WERI-Rb-1 (cell line): ENCODE measurements at regions not wholly inside any gene's neighbourhood (a gene's known extent, or its start where the extent isn't known, plus 50 kb on each side); places are given as distances from the start of the nearest gene placed in this dataset.

ENCODE experiments used
- DNase-seq: peaks from one replicate; pipeline ENCODE4 v3.0.0-alpha.2; 2020
- H3K27ac ChIP-seq: fragments of 250-450 bp; sonication (Bioruptor Pico); 2 replicates; pipeline ENCODE4 v1.5.1; 2020; ENCODE audit warnings: mild to moderate bottlenecking, moderate library complexity
- H3K27me3 ChIP-seq: fragments of 250-450 bp; sonication (Bioruptor Pico); 2 replicates; pipeline ENCODE4 v1.5.1; 2021; ENCODE audit warnings: mild to moderate bottlenecking, low read depth, moderate library complexity; ENCODE audit not compliant: insufficient read depth, severe bottlenecking
- H3K36me3 ChIP-seq: fragments of 250-450 bp; sonication (Bioruptor Pico); 2 replicates; pipeline ENCODE4 v1.5.1; 2020; ENCODE audit warnings: mild to moderate bottlenecking, moderate library complexity
- H3K4me3 ChIP-seq: 2 replicates; pipeline ENCODE4 v1.5.1; 2011; ENCODE audit warnings: low read depth, mild to moderate bottlenecking, control low read depth, low read length
- H3K9me3 ChIP-seq: fragments of 250-450 bp; sonication (Bioruptor Pico); 2 replicates; pipeline ENCODE4 v1.5.1; 2021; ENCODE audit warnings: mild to moderate bottlenecking, moderate library complexity; ENCODE audit not compliant: severe bottlenecking
- CTCF ChIP-seq: IDR thresholded peaks from 2 replicates; pipeline ENCODE4 v1.5.1; 2011; ENCODE audit warnings: low read depth, mild to moderate bottlenecking, control low read depth, inconsistent platforms, low read length

DNA sequence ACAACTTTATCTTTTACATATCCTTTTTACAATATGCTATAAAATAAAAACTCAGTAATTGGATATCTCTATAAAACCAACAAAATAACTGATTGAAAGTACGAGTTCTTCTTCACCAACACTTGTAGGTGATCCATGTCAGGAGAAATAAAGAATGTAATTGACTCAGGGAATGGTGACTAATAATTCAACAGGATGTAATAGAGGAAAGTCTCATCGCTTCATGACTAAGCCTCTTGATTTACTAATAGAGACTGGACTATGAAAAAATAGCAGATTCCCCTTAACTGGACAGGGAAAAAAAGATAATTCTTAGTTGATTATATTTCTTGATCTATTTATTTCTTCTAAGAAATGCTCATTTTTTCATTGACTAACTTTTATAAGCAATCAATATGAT lies 507.7 kb upstream of the PTGER4 start:
- no peak overlapping the region for H3K4me3 ChIP-seq
- no peak for DNase-seq
- H3K9me3 ChIP-seq: peaks cover 6% of the 10 kb centered on the region
- no peak for TF ChIP-seq CTCF
- H3K27ac ChIP-seq: no peak overlapping the region
- no peaks in the 10 kb centered on the region for H3K36me3 ChIP-seq
- no peaks in the 10 kb centered on the region for H3K27me3 ChIP-seq

DNA sequence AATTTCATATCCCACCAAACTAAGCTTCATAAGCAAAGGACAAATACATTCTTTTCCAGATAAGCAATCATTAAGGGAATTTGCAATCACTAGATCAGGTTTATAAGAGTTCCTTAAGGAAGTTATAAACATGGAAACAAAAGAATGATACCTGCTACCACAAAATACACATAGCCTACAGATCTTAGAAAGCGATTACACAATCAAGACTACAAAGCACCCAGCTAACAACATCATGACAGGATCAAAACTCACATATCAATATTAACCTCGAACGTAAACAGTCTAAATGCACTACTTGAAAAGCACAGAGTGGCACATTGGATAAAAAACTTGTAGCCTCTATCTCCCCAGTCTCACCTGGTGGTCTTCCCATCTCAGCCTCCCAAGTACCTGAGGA lies 512.4 kb upstream of the PTGER4 start:
- Histone ChIP-seq H3K27me3 (no peaks in the 10 kb centered on the region), H3K36me3 (no peaks in the 10 kb centered on the region)
- no peak for DNase-seq

DNA sequence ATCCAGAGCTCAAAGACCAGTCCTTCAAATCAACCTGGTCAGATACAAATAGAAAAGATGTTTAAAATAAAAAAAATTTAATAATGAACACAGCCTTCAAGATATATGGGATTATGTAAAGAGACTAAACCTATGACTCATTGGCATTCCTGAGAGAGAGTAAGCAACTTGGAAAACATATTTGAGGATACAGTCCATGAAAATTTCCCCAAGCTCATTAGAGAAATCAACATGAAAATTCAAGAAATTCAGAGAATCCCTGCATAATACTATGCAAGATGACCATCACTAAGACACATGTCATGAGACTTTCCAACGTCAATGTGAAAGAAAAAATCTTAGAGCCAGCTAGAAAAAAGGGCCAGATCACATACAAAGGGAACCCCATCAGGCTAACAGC lies 512.9 kb upstream of the PTGER4 start:
- no peak for TF ChIP-seq CTCF
- Histone ChIP-seq H3K27ac (no peak overlapping the region), H3K27me3 (no peaks in the 10 kb centered on the region), H3K4me3 (no peak overlapping the region), H3K9me3 (peaks cover 4% of the 10 kb centered on the region), H3K36me3 (no peaks in the 10 kb centered on the region)
- no peak for DNase-seq

More for the DNA sequence above, 512.4 kb upstream of the PTGER4 start:
- no peak for TF ChIP-seq CTCF
- Histone ChIP-seq H3K9me3 (peaks cover 4% of the 10 kb centered on the region), H3K27ac (no peak overlapping the region), H3K4me3 (no peak overlapping the region)

DNA sequence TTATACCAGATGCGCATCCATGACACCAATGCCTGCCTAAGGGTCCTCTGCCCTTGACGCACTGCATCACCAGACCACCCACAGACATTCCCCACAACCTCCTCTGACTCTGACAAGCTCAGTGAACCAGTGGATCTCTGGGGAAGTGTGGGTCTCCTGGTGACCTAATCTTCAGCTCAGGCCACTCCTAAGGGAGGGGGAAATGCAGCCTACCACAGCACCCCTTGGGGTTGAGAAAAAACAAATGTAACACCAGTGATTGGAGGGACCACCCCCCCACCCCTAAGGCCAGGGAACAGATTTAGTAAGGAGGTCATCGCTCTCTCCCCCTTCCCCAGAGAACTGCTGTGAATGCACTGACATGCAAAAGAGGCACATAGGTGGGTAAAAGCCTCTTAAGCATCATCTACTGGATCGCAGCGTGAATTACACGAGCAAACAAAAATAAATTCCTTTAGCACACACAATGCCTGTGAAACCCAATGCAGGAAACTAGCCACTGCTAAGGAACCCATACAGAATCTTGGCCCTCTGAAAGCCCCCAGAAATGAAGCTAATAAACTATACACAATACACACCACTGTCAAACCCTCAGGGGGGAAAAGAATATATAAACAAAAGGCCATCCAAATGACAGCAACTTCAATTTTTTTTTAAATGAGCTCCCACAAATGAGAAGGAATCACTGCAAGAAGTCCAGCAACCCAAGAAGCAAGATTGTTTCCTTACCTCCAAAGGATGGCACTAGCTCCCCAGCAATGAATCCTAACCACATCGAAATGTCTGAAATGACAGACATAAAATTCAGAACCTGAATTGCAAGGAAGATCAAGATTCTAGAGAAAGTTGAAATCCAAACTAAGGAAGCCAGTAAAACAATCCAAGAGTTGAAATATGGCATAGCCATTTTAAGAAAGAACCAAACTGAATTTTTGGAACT lies 513.7 kb upstream of the PTGER4 start:
- DNase-seq: no peak
- Histone ChIP-seq H3K27ac (no peak overlapping the region), H3K27me3 (no peaks in the 10 kb centered on the region), H3K36me3 (no peaks in the 10 kb centered on the region), H3K4me3 (no peak overlapping the region), H3K9me3 (peaks cover 4% of the 10 kb centered on the region)
- no peak for TF ChIP-seq CTCF

DNA sequence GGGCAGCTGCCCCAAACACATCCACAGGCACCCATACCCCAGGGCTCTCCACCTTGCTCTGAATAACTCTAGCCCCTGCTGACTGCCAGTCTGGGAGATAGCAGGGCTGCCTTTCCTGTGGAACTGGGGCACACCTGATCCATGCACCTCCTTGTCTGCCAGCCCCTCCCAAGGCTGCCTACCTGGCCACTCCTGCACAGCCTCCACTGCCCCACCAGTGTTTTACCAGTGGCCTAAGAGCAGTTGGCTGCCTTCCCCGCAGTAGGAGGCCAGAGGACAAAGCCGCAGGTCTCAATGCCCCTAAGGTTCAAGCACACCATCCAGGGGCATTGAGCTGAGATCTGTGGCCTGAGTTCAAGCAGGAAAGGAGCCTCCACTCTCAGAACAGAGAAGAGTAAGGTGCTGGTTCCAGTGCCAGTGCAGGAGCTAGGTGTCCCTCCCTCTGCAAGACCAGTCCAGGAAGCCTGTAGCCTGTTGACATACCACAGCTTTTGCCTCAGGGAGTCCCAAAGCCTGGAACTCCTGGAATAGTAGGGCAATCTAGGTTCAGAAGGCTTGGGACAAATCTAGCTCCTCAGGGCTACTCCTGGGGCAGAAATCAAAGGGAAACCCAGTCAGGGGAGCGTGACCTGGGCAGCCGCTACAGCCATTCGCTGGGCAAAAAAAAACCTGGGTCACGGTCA lies 514.5 kb upstream of the PTGER4 start:
- H3K9me3 ChIP-seq: peaks cover 4% of the 10 kb centered on the region
- TF ChIP-seq CTCF: no peak
- no peak overlapping the region for H3K4me3 ChIP-seq
- no peaks in the 10 kb centered on the region for H3K36me3 ChIP-seq
- no peaks in the 10 kb centered on the region for H3K27me3 ChIP-seq
- DNase-seq: no peak
- no peak overlapping the region for H3K27ac ChIP-seq
